ENCODE measurements at regions not wholly inside any gene's neighbourhood (a gene's known extent, or its start where the extent isn't known, plus 50 kb on each side); places are given as distances from the start of the nearest gene placed in this dataset.
"Not testable (repeated sequence)": the region's sequence is repeated elsewhere in the genome, so short reads cannot be mapped to it uniquely, and the experiment has no call there.

- peak; percentile 56 for FAIRE-seq
Measured at GRCh38 chrX:54615109-54615508, 85.1 kb downstream of the GNL3L start.

DNA sequence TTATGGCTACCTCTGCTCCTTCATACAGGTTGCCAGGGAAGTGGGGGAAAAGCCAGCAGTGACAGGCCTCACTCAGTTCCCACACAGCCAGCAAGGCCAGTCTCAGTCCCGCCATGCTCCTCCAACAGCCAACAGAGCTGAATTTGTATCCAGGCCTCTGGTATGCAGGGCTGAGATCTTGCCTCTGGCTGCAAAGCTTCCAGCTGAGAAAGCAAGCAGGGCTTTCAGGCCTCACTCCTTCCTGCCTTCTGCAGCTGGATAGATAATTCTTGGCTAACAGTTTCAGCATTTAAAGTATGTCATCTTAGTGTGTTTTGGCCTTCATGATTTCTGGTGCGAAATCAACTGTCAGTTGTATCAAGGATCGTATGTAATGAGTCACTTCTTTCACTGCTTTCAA, 103.6 kb downstream of the GNL3L start:
- FAIRE-seq = no peak

- peak; percentile 24 for FAIRE-seq
Measured at GRCh38 chrX:54639018-54639345, 109.0 kb downstream of the GNL3L start.

GRCh38 chrX:54639346-54640102, 109.5 kb downstream of the GNL3L start:
- peak; percentile 55 for FAIRE-seq

DNA sequence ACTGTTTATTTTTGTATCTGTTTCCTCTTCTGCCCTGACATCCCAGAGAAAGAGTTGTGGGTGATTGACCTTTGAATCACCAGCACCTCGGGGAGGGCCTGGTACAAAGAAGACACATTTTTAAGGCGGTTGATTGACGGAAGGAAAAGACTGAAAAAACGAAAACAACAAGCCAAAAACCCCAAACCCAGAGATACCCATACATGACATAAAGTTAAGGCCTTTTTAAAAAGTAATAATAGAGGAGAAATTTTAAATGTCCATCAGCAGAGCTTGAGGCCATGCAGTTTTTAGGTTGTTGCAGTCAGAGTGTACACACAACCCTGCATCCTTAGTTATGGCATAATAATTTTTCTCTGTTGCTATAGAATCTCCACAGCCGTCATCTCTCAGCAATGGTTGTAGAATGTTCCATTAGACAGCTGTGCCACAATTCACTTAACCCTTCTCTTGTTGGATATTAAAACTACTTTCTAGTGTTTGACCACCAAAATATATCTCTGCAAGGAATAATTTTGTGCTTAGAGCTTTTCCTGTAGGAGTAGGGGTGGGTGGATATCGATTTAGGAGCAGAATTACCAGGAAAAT, 110.2 kb downstream of the GNL3L start:
- no peak for FAIRE-seq

GRCh38 chrX:54640736-54641135, 110.7 kb downstream of the GNL3L start:
- FAIRE-seq = no peak

DNA sequence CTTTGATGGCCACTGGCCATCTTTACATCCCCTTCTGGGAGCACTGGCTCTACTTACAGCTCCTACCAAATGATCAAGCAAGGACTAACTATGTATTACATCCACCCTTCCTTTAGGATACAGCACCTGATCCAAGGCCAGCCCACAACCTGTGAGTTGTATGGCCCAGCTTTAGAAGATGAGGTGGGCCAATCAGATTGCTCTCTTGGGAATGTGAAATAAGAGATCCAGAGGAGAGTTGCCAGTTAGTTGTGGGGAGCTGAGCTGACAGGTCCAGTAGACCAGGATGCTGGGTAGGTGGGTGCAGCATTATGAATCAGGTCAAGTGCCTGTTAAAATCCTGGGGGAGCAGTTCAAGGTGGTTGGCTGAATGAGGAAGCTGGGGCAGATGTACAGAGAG, 111.5 kb downstream of the GNL3L start:
- FAIRE-seq = no peak

DNA sequence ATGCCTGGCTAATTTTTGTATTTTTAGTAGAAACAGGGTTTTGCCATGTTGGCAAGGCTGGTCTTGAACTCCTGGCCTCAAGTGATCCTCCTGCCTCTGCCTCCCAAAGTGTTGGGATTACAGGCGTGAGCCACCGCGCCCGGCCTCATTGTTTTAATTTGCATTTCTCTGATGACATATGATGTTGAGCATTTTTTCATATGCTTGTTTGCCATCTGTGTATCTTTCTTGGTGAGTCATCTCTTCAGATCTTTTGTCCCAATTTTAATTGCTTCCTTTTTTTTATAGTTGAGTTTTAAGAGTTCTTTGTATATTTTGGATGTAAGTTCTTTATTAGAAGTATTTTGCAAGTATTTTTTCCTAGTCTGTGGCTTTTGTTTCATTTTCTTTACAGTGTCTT, 117.6 kb downstream of the GNL3L start:
- not testable (repeated sequence) for FAIRE-seq

GRCh38 chrX:54659547-54659946, 129.5 kb downstream of the GNL3L start:
- no peak for FAIRE-seq

- FAIRE-seq = no peak
Measured at GRCh38 chrX:54675762-54676161, 122.3 kb downstream of the ITIH6 start.

DNA sequence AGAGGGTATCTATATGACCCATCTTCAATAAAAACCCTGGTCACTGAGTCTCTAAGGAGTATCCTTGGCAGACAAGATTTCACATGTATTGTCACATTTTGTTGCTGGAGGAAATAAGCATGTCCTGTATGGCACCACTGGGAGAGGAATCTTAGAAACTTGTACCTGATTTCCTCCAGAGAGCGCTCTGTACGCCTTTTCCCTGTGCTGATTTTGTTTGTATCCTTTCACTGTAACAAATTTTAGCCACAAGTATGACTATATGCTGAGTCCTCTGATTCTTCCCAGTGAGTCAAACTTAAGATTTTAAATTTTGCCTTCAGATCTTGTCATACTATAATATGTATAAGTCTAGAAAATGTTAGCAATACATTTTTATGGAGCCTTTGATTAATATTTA, 102.8 kb downstream of the ITIH6 start:
- FAIRE-seq = no peak

GRCh38 chrX:54695816-54696487, 102.1 kb downstream of the ITIH6 start:
- no peak for FAIRE-seq
